ENCODE measurements at regions not wholly inside any gene's neighbourhood (a gene's known extent, or its start where the extent isn't known, plus 50 kb on each side); places are given as distances from the start of the nearest gene placed in this dataset.

DNA sequence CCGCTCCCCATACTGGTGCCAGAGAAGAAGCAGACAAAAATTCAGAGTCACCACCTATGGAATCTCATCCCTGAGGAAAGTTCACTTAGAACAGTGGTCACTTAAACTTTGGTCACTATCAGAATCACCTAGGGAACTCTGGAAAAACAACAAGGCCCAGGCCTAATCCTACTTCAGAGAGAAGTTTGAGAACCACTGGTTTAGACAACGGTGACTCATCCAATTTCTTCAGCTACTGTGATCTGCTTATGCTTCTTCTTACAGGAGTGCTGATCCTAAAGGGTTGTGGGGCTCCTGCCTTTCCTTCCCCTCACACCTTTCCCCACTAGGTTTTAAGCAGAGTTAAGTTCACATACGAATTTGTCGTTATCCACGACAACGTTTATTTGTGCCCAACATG is 194.7 kb upstream of the KLF4 start:
- TF ChIP-seq NR2F2 (IDR thresholded peaks at IDR 0.05) (no peak), JUND (IDR thresholded peaks at IDR 0.05) (no peak), YY1 (IDR thresholded peaks at IDR 0.05) (no peak), HNF4G (IDR thresholded peaks at IDR 0.05) (no peak), TAF1 (conservative IDR thresholded peaks at IDR 0.05) (no peak), EGR1 (IDR thresholded peaks at IDR 0.05; ENCODE audit: low read depth in 2 of 2) (no peak)
- TF ChIP-seq, protein P1, sequence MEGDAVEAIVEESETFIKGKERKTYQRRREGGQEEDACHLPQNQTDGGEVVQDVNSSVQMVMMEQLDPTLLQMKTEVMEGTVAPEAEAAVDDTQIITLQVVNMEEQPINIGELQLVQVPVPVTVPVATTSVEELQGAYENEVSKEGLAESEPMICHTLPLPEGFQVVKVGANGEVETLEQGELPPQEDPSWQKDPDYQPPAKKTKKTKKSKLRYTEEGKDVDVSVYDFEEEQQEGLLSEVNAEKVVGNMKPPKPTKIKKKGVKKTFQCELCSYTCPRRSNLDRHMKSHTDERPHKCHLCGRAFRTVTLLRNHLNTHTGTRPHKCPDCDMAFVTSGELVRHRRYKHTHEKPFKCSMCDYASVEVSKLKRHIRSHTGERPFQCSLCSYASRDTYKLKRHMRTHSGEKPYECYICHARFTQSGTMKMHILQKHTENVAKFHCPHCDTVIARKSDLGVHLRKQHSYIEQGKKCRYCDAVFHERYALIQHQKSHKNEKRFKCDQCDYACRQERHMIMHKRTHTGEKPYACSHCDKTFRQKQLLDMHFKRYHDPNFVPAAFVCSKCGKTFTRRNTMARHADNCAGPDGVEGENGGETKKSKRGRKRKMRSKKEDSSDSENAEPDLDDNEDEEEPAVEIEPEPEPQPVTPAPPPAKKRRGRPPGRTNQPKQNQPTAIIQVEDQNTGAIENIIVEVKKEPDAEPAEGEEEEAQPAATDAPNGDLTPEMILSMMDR (IDR thresholded peaks at IDR 0.05; ENCODE audit: low read depth, low read length, missing input control), result no peak
- TF ChIP-seq, protein P2, sequence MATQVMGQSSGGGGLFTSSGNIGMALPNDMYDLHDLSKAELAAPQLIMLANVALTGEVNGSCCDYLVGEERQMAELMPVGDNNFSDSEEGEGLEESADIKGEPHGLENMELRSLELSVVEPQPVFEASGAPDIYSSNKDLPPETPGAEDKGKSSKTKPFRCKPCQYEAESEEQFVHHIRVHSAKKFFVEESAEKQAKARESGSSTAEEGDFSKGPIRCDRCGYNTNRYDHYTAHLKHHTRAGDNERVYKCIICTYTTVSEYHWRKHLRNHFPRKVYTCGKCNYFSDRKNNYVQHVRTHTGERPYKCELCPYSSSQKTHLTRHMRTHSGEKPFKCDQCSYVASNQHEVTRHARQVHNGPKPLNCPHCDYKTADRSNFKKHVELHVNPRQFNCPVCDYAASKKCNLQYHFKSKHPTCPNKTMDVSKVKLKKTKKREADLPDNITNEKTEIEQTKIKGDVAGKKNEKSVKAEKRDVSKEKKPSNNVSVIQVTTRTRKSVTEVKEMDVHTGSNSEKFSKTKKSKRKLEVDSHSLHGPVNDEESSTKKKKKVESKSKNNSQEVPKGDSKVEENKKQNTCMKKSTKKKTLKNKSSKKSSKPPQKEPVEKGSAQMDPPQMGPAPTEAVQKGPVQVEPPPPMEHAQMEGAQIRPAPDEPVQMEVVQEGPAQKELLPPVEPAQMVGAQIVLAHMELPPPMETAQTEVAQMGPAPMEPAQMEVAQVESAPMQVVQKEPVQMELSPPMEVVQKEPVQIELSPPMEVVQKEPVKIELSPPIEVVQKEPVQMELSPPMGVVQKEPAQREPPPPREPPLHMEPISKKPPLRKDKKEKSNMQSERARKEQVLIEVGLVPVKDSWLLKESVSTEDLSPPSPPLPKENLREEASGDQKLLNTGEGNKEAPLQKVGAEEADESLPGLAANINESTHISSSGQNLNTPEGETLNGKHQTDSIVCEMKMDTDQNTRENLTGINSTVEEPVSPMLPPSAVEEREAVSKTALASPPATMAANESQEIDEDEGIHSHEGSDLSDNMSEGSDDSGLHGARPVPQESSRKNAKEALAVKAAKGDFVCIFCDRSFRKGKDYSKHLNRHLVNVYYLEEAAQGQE (IDR thresholded peaks at IDR 0.05), result no peak
- TF ChIP-seq, protein P3, sequence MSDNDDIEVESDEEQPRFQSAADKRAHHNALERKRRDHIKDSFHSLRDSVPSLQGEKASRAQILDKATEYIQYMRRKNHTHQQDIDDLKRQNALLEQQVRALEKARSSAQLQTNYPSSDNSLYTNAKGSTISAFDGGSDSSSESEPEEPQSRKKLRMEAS (IDR thresholded peaks at IDR 0.05), result no peak
- TF ChIP-seq, protein P4, sequence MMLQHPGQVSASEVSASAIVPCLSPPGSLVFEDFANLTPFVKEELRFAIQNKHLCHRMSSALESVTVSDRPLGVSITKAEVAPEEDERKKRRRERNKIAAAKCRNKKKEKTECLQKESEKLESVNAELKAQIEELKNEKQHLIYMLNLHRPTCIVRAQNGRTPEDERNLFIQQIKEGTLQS (IDR thresholded peaks at IDR 0.05), result no peak
